ENCODE measurements at regions not wholly inside any gene's neighbourhood (a gene's known extent, or its start where the extent isn't known, plus 50 kb on each side); places are given as distances from the start of the nearest gene placed in this dataset.

GRCh38 chr17:77771587-77771986, 186.9 kb upstream of the TNRC6C start:
- no peak for DNase-seq (ENCODE audit: low spot score)

GRCh38 chr17:77771998-77772397, 186.5 kb upstream of the TNRC6C start:
- DNase-seq (ENCODE audit: low spot score) = no peak

- peak; percentile 93 for DNase-seq (ENCODE audit: low spot score)
These were observed 186.0 kb upstream of the TNRC6C start for GRCh38 chr17:77772461-77772897.

GRCh38 chr17:77772899-77773358, 185.6 kb upstream of the TNRC6C start:
- DNase-seq (ENCODE audit: low spot score) = no peak

GRCh38 chr17:77774182-77774581, 184.3 kb upstream of the TNRC6C start:
- DNase-seq (ENCODE audit: low spot score) = no peak

- no peak for DNase-seq (ENCODE audit: low spot score)
These were observed 179.6 kb upstream of the TNRC6C start for GRCh38 chr17:77778636-77779489.

- DNase-seq (ENCODE audit: low spot score) = no peak
These were observed 178.6 kb upstream of the TNRC6C start for GRCh38 chr17:77779711-77780539.

GRCh38 chr17:77781536-77781935, 177.0 kb upstream of the TNRC6C start:
- no peak for DNase-seq (ENCODE audit: low spot score)

GRCh38 chr17:77782201-77782600, 176.3 kb upstream of the TNRC6C start:
- DNase-seq (ENCODE audit: low spot score) = no peak

- DNase-seq (ENCODE audit: low spot score) = no peak
These were observed 175.9 kb upstream of the TNRC6C start for GRCh38 chr17:77782611-77783010.

GRCh38 chr17:77783991-77784820, 174.3 kb upstream of the TNRC6C start:
- DNase-seq (ENCODE audit: low spot score) = no peak

- DNase-seq (ENCODE audit: low spot score) = no peak
These were observed 173.1 kb upstream of the TNRC6C start for GRCh38 chr17:77785312-77785905.

GRCh38 chr17:77786090-77786489, 172.4 kb upstream of the TNRC6C start:
- no peak for DNase-seq (ENCODE audit: low spot score)

GRCh38 chr17:77786740-77787505, 171.6 kb upstream of the TNRC6C start:
- DNase-seq (ENCODE audit: low spot score) = no peak

- DNase-seq (ENCODE audit: low spot score) = no peak
These were observed 168.2 kb upstream of the TNRC6C start for GRCh38 chr17:77790143-77790829.

- no peak for DNase-seq (ENCODE audit: low spot score)
These were observed 165.9 kb upstream of the TNRC6C start for GRCh38 chr17:77792626-77793025.

- DNase-seq (ENCODE audit: low spot score) = no peak
These were observed 165.1 kb upstream of the TNRC6C start for GRCh38 chr17:77793146-77793970.

- DNase-seq (ENCODE audit: low spot score) = no peak
These were observed 164.6 kb upstream of the TNRC6C start for GRCh38 chr17:77793971-77794235.

- no peak for DNase-seq (ENCODE audit: low spot score)
These were observed 163.7 kb upstream of the TNRC6C start for GRCh38 chr17:77794846-77795245.

GRCh38 chr17:77795685-77796084, 162.8 kb upstream of the TNRC6C start:
- no peak for DNase-seq (ENCODE audit: low spot score)

Measured in HuH-7 (cell line).